ENCODE measurements at regions not wholly inside any gene's neighbourhood (a gene's known extent, or its start where the extent isn't known, plus 50 kb on each side); places are given as distances from the start of the nearest gene placed in this dataset.

- no peak for TF ChIP-seq EZH2phosphoT487 (IDR thresholded peaks at IDR 0.05)
- TF ChIP-seq EZH2 (IDR thresholded peaks at IDR 0.05) = no peak
- TF ChIP-seq, protein P1, sequence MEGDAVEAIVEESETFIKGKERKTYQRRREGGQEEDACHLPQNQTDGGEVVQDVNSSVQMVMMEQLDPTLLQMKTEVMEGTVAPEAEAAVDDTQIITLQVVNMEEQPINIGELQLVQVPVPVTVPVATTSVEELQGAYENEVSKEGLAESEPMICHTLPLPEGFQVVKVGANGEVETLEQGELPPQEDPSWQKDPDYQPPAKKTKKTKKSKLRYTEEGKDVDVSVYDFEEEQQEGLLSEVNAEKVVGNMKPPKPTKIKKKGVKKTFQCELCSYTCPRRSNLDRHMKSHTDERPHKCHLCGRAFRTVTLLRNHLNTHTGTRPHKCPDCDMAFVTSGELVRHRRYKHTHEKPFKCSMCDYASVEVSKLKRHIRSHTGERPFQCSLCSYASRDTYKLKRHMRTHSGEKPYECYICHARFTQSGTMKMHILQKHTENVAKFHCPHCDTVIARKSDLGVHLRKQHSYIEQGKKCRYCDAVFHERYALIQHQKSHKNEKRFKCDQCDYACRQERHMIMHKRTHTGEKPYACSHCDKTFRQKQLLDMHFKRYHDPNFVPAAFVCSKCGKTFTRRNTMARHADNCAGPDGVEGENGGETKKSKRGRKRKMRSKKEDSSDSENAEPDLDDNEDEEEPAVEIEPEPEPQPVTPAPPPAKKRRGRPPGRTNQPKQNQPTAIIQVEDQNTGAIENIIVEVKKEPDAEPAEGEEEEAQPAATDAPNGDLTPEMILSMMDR (IDR thresholded peaks at IDR 0.05) = no peak
These were observed 608.8 kb upstream of the SOX11 start for GRCh38 chr2:5083402-5083801.

Measured in neural progenitor cell (in vitro differentiated cells).